ENCODE measurements at regions not wholly inside any gene's neighbourhood (a gene's known extent, or its start where the extent isn't known, plus 50 kb on each side); places are given as distances from the start of the nearest gene placed in this dataset.

- TF ChIP-seq CTCF (IDR thresholded peaks at IDR 0.05) (no peak), POLR2AphosphoS5 (IDR thresholded peaks at IDR 0.05; ENCODE audit: low read depth, low read length) (no peak), REST (IDR thresholded peaks at IDR 0.05; ENCODE audit: insufficient read depth in 1 of 2, low read depth in 2 of 2, low read length in 1 of 2) (no peak), TCF7L2 (IDR thresholded peaks at IDR 0.05; ENCODE audit: low read depth, low read length) (no peak)
Observed at GRCh38 chr2:20137131-20137571, 85.7 kb upstream of the LAPTM4A start.
